Fibroblast of lung (primary cell): ENCODE measurements at regions not wholly inside any gene's neighbourhood (a gene's known extent, or its start where the extent isn't known, plus 50 kb on each side); places are given as distances from the start of the nearest gene placed in this dataset.

Experiments used
- DNase-seq, 2 donors: peaks; one replicate each; pipeline versions ENCODE4 v3.0.0 to v3.0.0-alpha.2; 2010; ENCODE audit warnings: low read depth in 2 of 2
- H2AFZ ChIP-seq: 2 replicates; pipeline ENCODE4 v1.5.1; 2012; ENCODE audit warnings: low read length, control low read depth, inconsistent platforms
- H3K27ac ChIP-seq: 2 replicates; pipeline ENCODE4 v1.5.1; 2011; ENCODE audit warnings: low read length, control low read depth; ENCODE audit not compliant: insufficient read depth
- H3K27me3 ChIP-seq: 2 replicates; pipeline ENCODE4 v1.5.1; 2011; ENCODE audit warnings: mild to moderate bottlenecking, low read length; ENCODE audit not compliant: control insufficient read depth, insufficient read depth
- H3K36me3 ChIP-seq: 2 replicates; pipeline ENCODE4 v1.5.1; 2011; ENCODE audit warnings: low read length; ENCODE audit not compliant: control insufficient read depth, insufficient read depth
- H3K4me1 ChIP-seq: 2 replicates; pipeline ENCODE4 v1.5.1; 2011; ENCODE audit warnings: low read length; ENCODE audit not compliant: control insufficient read depth, insufficient read depth; ENCODE audit errors: extremely low read depth
- H3K4me2 ChIP-seq: 2 replicates; pipeline ENCODE4 v1.5.1; 2011; ENCODE audit warnings: low read length, control low read depth; ENCODE audit not compliant: insufficient read depth; ENCODE audit errors: extremely low read depth
- H3K4me3 ChIP-seq, 4 experiments: fragments of 200-600 bp in 1 of 4; sonication (generic) in 1 of 4; replicated peaks in 1 of 4; 2 replicates each; pipeline ENCODE4 v1.5.1; 2011 to 2016; ENCODE audit warnings: low read length in 4 of 4, low read depth in 3 of 4, mild to moderate bottlenecking in 3 of 4, control low read depth in 2 of 4, inconsistent platforms in 1 of 4, mixed read lengths in 1 of 4; ENCODE audit not compliant: insufficient read depth in 1 of 4; ENCODE audit errors: control extremely low read depth in 1 of 4
- H3K79me2 ChIP-seq: 2 replicates; pipeline ENCODE4 v1.5.1; 2012; ENCODE audit warnings: mild to moderate bottlenecking, low read length, inconsistent platforms; ENCODE audit not compliant: control insufficient read depth, insufficient read depth
- H3K9ac ChIP-seq: 2 replicates; pipeline ENCODE4 v1.5.1; 2011; ENCODE audit warnings: mild to moderate bottlenecking, low read length, control low read depth; ENCODE audit not compliant: insufficient read depth
- H3K9me3 ChIP-seq: 2 replicates; pipeline ENCODE4 v1.5.1; 2012; ENCODE audit warnings: low read depth, low read length; ENCODE audit not compliant: control insufficient read depth, insufficient read depth
- H4K20me1 ChIP-seq: 2 replicates; pipeline ENCODE4 v1.5.1; 2011; ENCODE audit warnings: low read length; ENCODE audit not compliant: control insufficient read depth, insufficient read depth; ENCODE audit errors: extremely low read depth
- CTCF ChIP-seq, 2 donors: IDR thresholded peaks in 1 of 2; conservative IDR thresholded peaks in 1 of 2; 1 replicate in 1 of 2; 2 replicates in 1 of 2; pipeline ENCODE4 v1.5.1; 2011 to 2012; ENCODE audit warnings: low read length in 2 of 2, control low read depth in 1 of 2, inconsistent platforms in 1 of 2, low read depth in 1 of 2, mild to moderate bottlenecking in 1 of 2
- EZH2 ChIP-seq: IDR thresholded peaks from 2 replicates; pipeline ENCODE4 v1.5.1; 2012; ENCODE audit warnings: low read length, control low read depth, mild to moderate bottlenecking; ENCODE audit errors: missing control alignments

GRCh38 chr4:100809506-100809905 is 291.7 kb upstream of the EMCN start:
- no peak overlapping the region for H3K9ac ChIP-seq
- DNase-seq, result no peak
- no peak overlapping the region for H3K4me3 ChIP-seq
- H3K27ac ChIP-seq, result no peak overlapping the region
- no peak overlapping the region for H3K4me2 ChIP-seq
- H3K27me3 ChIP-seq, result no peaks in the 10 kb centered on the region
- no peaks in the 10 kb centered on the region for H3K4me1 ChIP-seq
- no peak overlapping the region for H2AFZ ChIP-seq
- H3K36me3 ChIP-seq, result no peaks in the 10 kb centered on the region
- H3K79me2 ChIP-seq, result no peaks in the 10 kb centered on the region
- no peaks in the 10 kb centered on the region for H4K20me1 ChIP-seq
- H3K9me3 ChIP-seq, result no peaks in the 10 kb centered on the region
- TF ChIP-seq EZH2 (no peak), CTCF (conservative IDR thresholded peaks at IDR 0.05 in 1 of 2, IDR thresholded peaks at IDR 0.05 in 1 of 2; ENCODE audit: low read depth in 1 of 2, low read length in 2 of 2) (no peak)

GRCh38 chr4:100806988-100807387 is 289.2 kb upstream of the EMCN start:
- Histone ChIP-seq H3K9me3 (no peaks in the 10 kb centered on the region), H3K27me3 (no peaks in the 10 kb centered on the region), H3K4me3 (no peak overlapping the region), H3K27ac (no peak overlapping the region), H3K4me2 (no peak overlapping the region), H3K36me3 (no peaks in the 10 kb centered on the region), H3K4me1 (no peaks in the 10 kb centered on the region), H3K79me2 (no peaks in the 10 kb centered on the region), H3K9ac (no peak overlapping the region), H2AFZ (no peak overlapping the region), H4K20me1 (no peaks in the 10 kb centered on the region)
- DNase-seq, result no peak
- no peak for TF ChIP-seq CTCF (conservative IDR thresholded peaks at IDR 0.05 in 1 of 2, IDR thresholded peaks at IDR 0.05 in 1 of 2; ENCODE audit: low read depth in 1 of 2, low read length in 2 of 2)
- no peak for TF ChIP-seq EZH2

- Histone ChIP-seq H3K27ac (no peak overlapping the region), H3K79me2 (no peaks in the 10 kb centered on the region), H2AFZ (no peak overlapping the region), H4K20me1 (no peaks in the 10 kb centered on the region), H3K36me3 (no peaks in the 10 kb centered on the region), H3K9ac (no peak overlapping the region), H3K27me3 (no peaks in the 10 kb centered on the region), H3K4me2 (no peak overlapping the region), H3K9me3 (no peaks in the 10 kb centered on the region), H3K4me1 (no peaks in the 10 kb centered on the region), H3K4me3 (no peak overlapping the region)
- TF ChIP-seq EZH2 (no peak), CTCF (conservative IDR thresholded peaks at IDR 0.05 in 1 of 2, IDR thresholded peaks at IDR 0.05 in 1 of 2; ENCODE audit: low read depth in 1 of 2, low read length in 2 of 2) (no peak)
- DNase-seq, result no peak
These were observed 287.7 kb upstream of the EMCN start for GRCh38 chr4:100805538-100805937.
